ENCODE measurements at regions not wholly inside any gene's neighbourhood (a gene's known extent, or its start where the extent isn't known, plus 50 kb on each side); places are given as distances from the start of the nearest gene placed in this dataset.

GRCh38 chr15:46034755-46035154, 399.9 kb downstream of the SQOR start:
- TF ChIP-seq EZH2phosphoT487 (IDR thresholded peaks at IDR 0.05; ENCODE audit: borderline replicate concordance, low read depth, low read length) = no peak
- no peak for TF ChIP-seq CTCF (conservative IDR thresholded peaks at IDR 0.05; ENCODE audit: low read length)
- intact Hi-C loops (cut with micrococcal nuclease; ENCODE audit: unreplicated experiment) = no loop called here
- DNase-seq (ENCODE audit: low spot score) = no peak
- CTCF ChIA-PET (ENCODE audit: unreplicated experiment) = no interaction called here
- no peak overlapping the region for H3K4me3 ChIP-seq (ENCODE audit: low read depth, low read length, poor library complexity, severe bottlenecking)
- no peak overlapping the region for H3K27ac ChIP-seq (ENCODE audit: low read depth, low read length, poor library complexity, severe bottlenecking)
- H3K36me3 ChIP-seq (ENCODE audit: insufficient read depth, low read length) = no peaks in the 10 kb centered on the region
- H2AFZ ChIP-seq (ENCODE audit: low read length) = no peak overlapping the region
- no TSS peak for BruUV-seq (replicated peaks)
- H3K79me2 ChIP-seq (ENCODE audit: insufficient read depth, low read depth, low read length) = no peaks in the 10 kb centered on the region
- no peaks in the 10 kb centered on the region for H3K9me3 ChIP-seq (ENCODE audit: low read length)
- H3K4me2 ChIP-seq (ENCODE audit: low read length) = no peak overlapping the region
- no peaks in the 10 kb centered on the region for H3K4me1 ChIP-seq (ENCODE audit: insufficient read depth, low read length, poor library complexity, severe bottlenecking)
- no peaks in the 10 kb centered on the region for H3K9me2 ChIP-seq (ENCODE audit: insufficient read depth, low read length)
- POLR2A ChIA-PET = no interaction called here
- no peaks in the 10 kb centered on the region for H4K20me1 ChIP-seq (ENCODE audit: insufficient read depth, low read length)

GRCh38 chr15:46039703-46040102, 404.9 kb downstream of the SQOR start:
- no peaks in the 10 kb centered on the region for H3K4me1 ChIP-seq (ENCODE audit: insufficient read depth, low read length, poor library complexity, severe bottlenecking)
- no peaks in the 10 kb centered on the region for H3K9me3 ChIP-seq (ENCODE audit: low read length)
- no peaks in the 10 kb centered on the region for H4K20me1 ChIP-seq (ENCODE audit: insufficient read depth, low read length)
- no peaks in the 10 kb centered on the region for H3K79me2 ChIP-seq (ENCODE audit: insufficient read depth, low read depth, low read length)
- no peak overlapping the region for H3K4me3 ChIP-seq (ENCODE audit: low read depth, low read length, poor library complexity, severe bottlenecking)
- H3K27ac ChIP-seq (ENCODE audit: low read depth, low read length, poor library complexity, severe bottlenecking) = no peak overlapping the region
- H3K36me3 ChIP-seq (ENCODE audit: insufficient read depth, low read length) = no peaks in the 10 kb centered on the region
- ChIA-PET POLR2A (no interaction called here), CTCF (ENCODE audit: unreplicated experiment) (no interaction called here)
- no peaks in the 10 kb centered on the region for H3K9me2 ChIP-seq (ENCODE audit: insufficient read depth, low read length)
- DNase-seq (ENCODE audit: low spot score) = no peak
- intact Hi-C loops (cut with micrococcal nuclease; ENCODE audit: unreplicated experiment) = no loop called here
- H2AFZ ChIP-seq (ENCODE audit: low read length) = no peak overlapping the region
- TF ChIP-seq EZH2phosphoT487 (IDR thresholded peaks at IDR 0.05; ENCODE audit: borderline replicate concordance, low read depth, low read length) (no peak), CTCF (conservative IDR thresholded peaks at IDR 0.05; ENCODE audit: low read length) (no peak)
- no peak overlapping the region for H3K4me2 ChIP-seq (ENCODE audit: low read length)
- BruUV-seq (replicated peaks) = no TSS peak

- H3K36me3 ChIP-seq (ENCODE audit: insufficient read depth, low read length) = no peaks in the 10 kb centered on the region
- no peaks in the 10 kb centered on the region for H3K9me2 ChIP-seq (ENCODE audit: insufficient read depth, low read length)
- no peak overlapping the region for H3K4me2 ChIP-seq (ENCODE audit: low read length)
- CTCF ChIA-PET (ENCODE audit: unreplicated experiment) = no interaction called here
- H3K79me2 ChIP-seq (ENCODE audit: insufficient read depth, low read depth, low read length) = no peaks in the 10 kb centered on the region
- BruUV-seq (replicated peaks) = no TSS peak
- no peaks in the 10 kb centered on the region for H4K20me1 ChIP-seq (ENCODE audit: insufficient read depth, low read length)
- intact Hi-C loops (cut with micrococcal nuclease; ENCODE audit: unreplicated experiment) = no loop called here
- no peak for DNase-seq (ENCODE audit: low spot score)
- no peak overlapping the region for H3K4me3 ChIP-seq (ENCODE audit: low read depth, low read length, poor library complexity, severe bottlenecking)
- TF ChIP-seq EZH2phosphoT487 (IDR thresholded peaks at IDR 0.05; ENCODE audit: borderline replicate concordance, low read depth, low read length) (no peak), CTCF (conservative IDR thresholded peaks at IDR 0.05; ENCODE audit: low read length) (no peak)
- no peaks in the 10 kb centered on the region for H3K9me3 ChIP-seq (ENCODE audit: low read length)
- no peak overlapping the region for H3K27ac ChIP-seq (ENCODE audit: low read depth, low read length, poor library complexity, severe bottlenecking)
- H3K4me1 ChIP-seq (ENCODE audit: insufficient read depth, low read length, poor library complexity, severe bottlenecking) = no peaks in the 10 kb centered on the region
- no peak overlapping the region for H2AFZ ChIP-seq (ENCODE audit: low read length)
- POLR2A ChIA-PET = no interaction called here
These were observed 407.1 kb downstream of the SQOR start for GRCh38 chr15:46041905-46042304.

Data from OCI-LY7 (cell line).